ENCODE measurements at regions not wholly inside any gene's neighbourhood (a gene's known extent, or its start where the extent isn't known, plus 50 kb on each side); places are given as distances from the start of the nearest gene placed in this dataset.
A peak's percentile ranks its signal among the peaks of the same experiment; 100 is the strongest.
"Not testable (repeated sequence)": the region's sequence is repeated elsewhere in the genome, so short reads cannot be mapped to it uniquely, and the experiment has no call there.

- TF ChIP-seq, protein P1, sequence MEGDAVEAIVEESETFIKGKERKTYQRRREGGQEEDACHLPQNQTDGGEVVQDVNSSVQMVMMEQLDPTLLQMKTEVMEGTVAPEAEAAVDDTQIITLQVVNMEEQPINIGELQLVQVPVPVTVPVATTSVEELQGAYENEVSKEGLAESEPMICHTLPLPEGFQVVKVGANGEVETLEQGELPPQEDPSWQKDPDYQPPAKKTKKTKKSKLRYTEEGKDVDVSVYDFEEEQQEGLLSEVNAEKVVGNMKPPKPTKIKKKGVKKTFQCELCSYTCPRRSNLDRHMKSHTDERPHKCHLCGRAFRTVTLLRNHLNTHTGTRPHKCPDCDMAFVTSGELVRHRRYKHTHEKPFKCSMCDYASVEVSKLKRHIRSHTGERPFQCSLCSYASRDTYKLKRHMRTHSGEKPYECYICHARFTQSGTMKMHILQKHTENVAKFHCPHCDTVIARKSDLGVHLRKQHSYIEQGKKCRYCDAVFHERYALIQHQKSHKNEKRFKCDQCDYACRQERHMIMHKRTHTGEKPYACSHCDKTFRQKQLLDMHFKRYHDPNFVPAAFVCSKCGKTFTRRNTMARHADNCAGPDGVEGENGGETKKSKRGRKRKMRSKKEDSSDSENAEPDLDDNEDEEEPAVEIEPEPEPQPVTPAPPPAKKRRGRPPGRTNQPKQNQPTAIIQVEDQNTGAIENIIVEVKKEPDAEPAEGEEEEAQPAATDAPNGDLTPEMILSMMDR (IDR thresholded peaks at IDR 0.05; ENCODE audit: control extremely low read depth, extremely low read depth) = no peak
- peaks cover 0 to 33% (median 4%) of the 10 kb centered on the region in 5 donors for H3K4me1 ChIP-seq (ENCODE audit: control insufficient read depth in 5 of 5, insufficient read depth in 5 of 5, low read length in 5 of 5)
- H3K27ac ChIP-seq (ENCODE audit: low read depth in 1 of 2, low read length in 1 of 2) = no peak overlapping the region
- 45 to 64% methylated on average over 2 of the region's 2 CpGs for WGBS, 2 donors
- no peak for ATAC-seq (ENCODE audit: insufficient read depth, low FRiP score)
- no peak for DNase-seq
- H3K9ac ChIP-seq (ENCODE audit: insufficient read depth in 1 of 2, low read length in 2 of 2) = no peak overlapping the region
- H3K27me3 ChIP-seq (ENCODE audit: control insufficient read depth in 3 of 3, insufficient read depth in 3 of 3, low read length in 2 of 3) = no peaks in the 10 kb centered on the region
- H3K4me3 ChIP-seq = no peak overlapping the region
- no peaks in the 10 kb centered on the region for H3K36me3 ChIP-seq (ENCODE audit: control insufficient read depth in 4 of 4, insufficient read depth in 4 of 4, low read length in 4 of 4)
- no peaks in the 10 kb centered on the region for H3K9me3 ChIP-seq (ENCODE audit: control insufficient read depth in 4 of 4, insufficient read depth in 3 of 4, low read length in 3 of 4)
These were observed 485.6 kb upstream of the NUDT12 start for GRCh38 chr5:104048231-104048630.

DNA sequence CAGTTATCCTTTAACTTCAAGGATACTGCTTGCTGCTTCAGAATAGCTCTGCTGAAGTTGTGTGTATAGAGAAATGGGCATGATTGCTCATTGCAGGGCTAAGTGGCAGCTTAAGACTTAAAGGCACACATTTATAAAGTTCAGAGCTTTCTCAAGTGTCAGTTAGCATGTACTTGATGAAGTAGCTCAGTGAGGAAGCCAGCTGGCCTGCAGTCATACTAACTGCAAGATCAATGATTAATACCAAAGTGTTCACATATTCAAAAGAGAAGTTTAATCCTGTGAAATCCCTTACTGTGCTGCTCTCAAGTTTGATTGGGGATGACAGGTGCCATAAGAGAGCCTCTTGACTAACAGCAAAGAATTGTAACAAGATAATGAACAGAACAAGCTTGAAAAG is 483.4 kb upstream of the NUDT12 start:
- peak; percentile 70 for ATAC-seq (ENCODE audit: insufficient read depth, low FRiP score)
- TF ChIP-seq, protein P1 (IDR thresholded peaks at IDR 0.05; ENCODE audit: control extremely low read depth, extremely low read depth) = no peak
- H3K9ac ChIP-seq (ENCODE audit: insufficient read depth in 1 of 2, low read length in 2 of 2) = no peak overlapping the region
- no peak overlapping the region for H3K4me3 ChIP-seq
- peaks cover 0 to 32% (median 4%) of the 10 kb centered on the region in 5 donors for H3K4me1 ChIP-seq (ENCODE audit: control insufficient read depth in 5 of 5, insufficient read depth in 5 of 5, low read length in 5 of 5)
- H3K27me3 ChIP-seq (ENCODE audit: control insufficient read depth in 3 of 3, insufficient read depth in 3 of 3, low read length in 2 of 3) = no peaks in the 10 kb centered on the region
- H3K9me3 ChIP-seq (ENCODE audit: control insufficient read depth in 4 of 4, insufficient read depth in 3 of 4, low read length in 3 of 4) = no peaks in the 10 kb centered on the region
- peak; percentile 44 to 83 (median 59) for DNase-seq
- H3K36me3 ChIP-seq (ENCODE audit: control insufficient read depth in 4 of 4, insufficient read depth in 4 of 4, low read length in 4 of 4) = no peaks in the 10 kb centered on the region
- no peak overlapping the region for H3K27ac ChIP-seq (ENCODE audit: low read depth in 1 of 2, low read length in 1 of 2)

DNA sequence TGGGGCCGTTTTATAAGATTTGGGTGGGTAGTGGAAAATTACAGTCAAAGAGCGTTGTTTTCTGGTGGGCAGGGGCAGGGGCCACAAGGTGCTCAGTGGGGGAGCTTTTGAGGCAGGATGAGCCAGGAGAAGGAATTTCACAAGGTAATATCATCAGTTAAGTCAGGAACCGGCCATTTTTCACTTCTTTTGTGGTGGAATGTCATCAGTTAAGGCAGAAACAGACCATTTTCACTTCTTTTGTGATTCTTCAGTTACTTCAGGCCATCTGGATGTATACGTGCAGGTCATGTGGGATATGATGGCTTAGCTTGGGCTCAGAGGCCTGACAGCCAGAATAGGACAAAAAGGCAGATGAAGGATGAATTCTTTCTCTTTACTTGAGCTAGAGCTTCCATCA is 477.3 kb upstream of the NUDT12 start:
- WGBS, 2 donors = 76 to 77% methylated on average over 4 of the region's 4 CpGs
- not testable (repeated sequence) for H3K4me1 ChIP-seq (ENCODE audit: control insufficient read depth in 5 of 5, insufficient read depth in 5 of 5, low read length in 5 of 5); H3K27ac ChIP-seq (ENCODE audit: low read depth in 1 of 2, low read length in 1 of 2); H3K4me3 ChIP-seq; H3K9ac ChIP-seq (ENCODE audit: insufficient read depth in 1 of 2, low read length in 2 of 2); DNase-seq; H3K36me3 ChIP-seq (ENCODE audit: control insufficient read depth in 4 of 4, insufficient read depth in 4 of 4, low read length in 4 of 4); H3K27me3 ChIP-seq (ENCODE audit: control insufficient read depth in 3 of 3, insufficient read depth in 3 of 3, low read length in 2 of 3); H3K9me3 ChIP-seq (ENCODE audit: control insufficient read depth in 4 of 4, insufficient read depth in 3 of 4, low read length in 3 of 4); ATAC-seq (ENCODE audit: insufficient read depth, low FRiP score)

GRCh38 chr5:104037136-104037535 is 474.5 kb upstream of the NUDT12 start:
- not testable (repeated sequence) for H3K36me3 ChIP-seq (ENCODE audit: control insufficient read depth in 4 of 4, insufficient read depth in 4 of 4, low read length in 4 of 4); H3K4me1 ChIP-seq (ENCODE audit: control insufficient read depth in 5 of 5, insufficient read depth in 5 of 5, low read length in 5 of 5); ATAC-seq (ENCODE audit: insufficient read depth, low FRiP score); H3K27ac ChIP-seq (ENCODE audit: low read depth in 1 of 2, low read length in 1 of 2); H3K27me3 ChIP-seq (ENCODE audit: control insufficient read depth in 3 of 3, insufficient read depth in 3 of 3, low read length in 2 of 3); H3K9me3 ChIP-seq (ENCODE audit: control insufficient read depth in 4 of 4, insufficient read depth in 3 of 4, low read length in 3 of 4); H3K9ac ChIP-seq (ENCODE audit: insufficient read depth in 1 of 2, low read length in 2 of 2); H3K4me3 ChIP-seq; DNase-seq
- WGBS, 2 donors = 88 to 96% methylated on average over 4 of the region's 4 CpGs

DNA sequence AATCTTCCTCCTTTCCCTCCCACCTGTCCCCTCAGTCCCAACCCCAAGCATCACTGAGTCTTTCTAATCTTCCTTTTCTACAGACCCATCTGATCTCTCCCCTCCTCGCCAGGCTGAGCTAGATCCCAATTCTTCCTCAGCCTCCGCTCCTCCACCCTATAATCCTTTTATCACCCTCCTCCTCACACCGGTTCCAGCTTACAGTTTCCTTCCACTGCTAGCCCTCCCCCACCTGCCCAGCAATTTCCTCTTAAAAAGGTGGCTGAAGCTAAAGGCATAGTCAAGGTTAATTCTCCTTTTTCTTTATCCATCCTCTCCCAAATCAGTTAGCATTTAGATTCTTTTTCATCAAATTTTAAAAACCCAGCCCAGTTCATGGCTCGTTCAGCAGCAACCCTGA is 470.6 kb upstream of the NUDT12 start:
- not testable (repeated sequence) for H3K27ac ChIP-seq (ENCODE audit: low read depth in 1 of 2, low read length in 1 of 2); H3K36me3 ChIP-seq (ENCODE audit: control insufficient read depth in 4 of 4, insufficient read depth in 4 of 4, low read length in 4 of 4); H3K9me3 ChIP-seq (ENCODE audit: control insufficient read depth in 4 of 4, insufficient read depth in 3 of 4, low read length in 3 of 4); H3K27me3 ChIP-seq (ENCODE audit: control insufficient read depth in 3 of 3, insufficient read depth in 3 of 3, low read length in 2 of 3); ATAC-seq (ENCODE audit: insufficient read depth, low FRiP score); H3K4me3 ChIP-seq; DNase-seq; H3K9ac ChIP-seq (ENCODE audit: insufficient read depth in 1 of 2, low read length in 2 of 2); H3K4me1 ChIP-seq (ENCODE audit: control insufficient read depth in 5 of 5, insufficient read depth in 5 of 5, low read length in 5 of 5)
- WGBS, 2 donors = 61 to 64% methylated on average over 4 of the region's 4 CpGs
